Kidney epithelial cell (primary cell): ENCODE measurements at regions not wholly inside any gene's neighbourhood (a gene's known extent, or its start where the extent isn't known, plus 50 kb on each side); places are given as distances from the start of the nearest gene placed in this dataset.

Experiments used
- DNase-seq: peaks from one replicate; pipeline ENCODE4 v3.0.0-alpha.2; 2010; ENCODE audit warnings: low read depth
- H3K27me3 ChIP-seq: 2 replicates; pipeline ENCODE4 v1.6.0; 2011; ENCODE audit warnings: low read length; ENCODE audit not compliant: control insufficient read depth, insufficient read depth
- H3K36me3 ChIP-seq: 2 replicates; pipeline ENCODE4 v1.5.1; 2011; ENCODE audit warnings: low read length; ENCODE audit not compliant: control insufficient read depth, insufficient read depth
- H3K4me3 ChIP-seq: 2 replicates; pipeline ENCODE4 v1.5.1; 2011; ENCODE audit warnings: low read depth, mild to moderate bottlenecking, control low read depth, low read length
- TF ChIP-seq, protein P1 (sequence below): IDR thresholded peaks from 2 replicates; pipeline ENCODE4 v1.5.1; 2011; ENCODE audit warnings: mild to moderate bottlenecking, moderate library complexity, low read length, control low read depth, inconsistent platforms; ENCODE audit not compliant: insufficient read depth, poor library complexity, severe bottlenecking

DNA sequence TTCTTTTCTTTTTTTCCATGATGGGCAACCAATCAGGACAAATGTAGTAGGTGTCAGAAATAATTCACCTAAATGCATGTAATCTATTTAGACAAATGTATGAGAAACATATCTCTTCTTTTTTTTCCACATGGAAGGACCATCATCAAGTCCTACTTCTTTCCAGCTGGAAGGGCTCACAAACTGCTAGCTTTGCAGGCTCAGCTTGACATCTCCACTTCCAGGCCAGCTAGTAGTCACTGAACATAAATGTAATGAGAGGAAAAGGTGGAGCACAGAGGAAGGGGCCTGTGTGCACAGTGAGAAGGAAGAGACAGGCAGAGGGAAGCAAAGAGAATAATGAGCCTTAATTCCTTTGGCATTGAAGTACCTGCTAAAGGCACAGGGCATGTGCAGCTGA is 504.9 kb downstream of the MCTP2 start:
- H3K27me3 ChIP-seq = no peaks in the 10 kb centered on the region
- TF ChIP-seq, protein P1, sequence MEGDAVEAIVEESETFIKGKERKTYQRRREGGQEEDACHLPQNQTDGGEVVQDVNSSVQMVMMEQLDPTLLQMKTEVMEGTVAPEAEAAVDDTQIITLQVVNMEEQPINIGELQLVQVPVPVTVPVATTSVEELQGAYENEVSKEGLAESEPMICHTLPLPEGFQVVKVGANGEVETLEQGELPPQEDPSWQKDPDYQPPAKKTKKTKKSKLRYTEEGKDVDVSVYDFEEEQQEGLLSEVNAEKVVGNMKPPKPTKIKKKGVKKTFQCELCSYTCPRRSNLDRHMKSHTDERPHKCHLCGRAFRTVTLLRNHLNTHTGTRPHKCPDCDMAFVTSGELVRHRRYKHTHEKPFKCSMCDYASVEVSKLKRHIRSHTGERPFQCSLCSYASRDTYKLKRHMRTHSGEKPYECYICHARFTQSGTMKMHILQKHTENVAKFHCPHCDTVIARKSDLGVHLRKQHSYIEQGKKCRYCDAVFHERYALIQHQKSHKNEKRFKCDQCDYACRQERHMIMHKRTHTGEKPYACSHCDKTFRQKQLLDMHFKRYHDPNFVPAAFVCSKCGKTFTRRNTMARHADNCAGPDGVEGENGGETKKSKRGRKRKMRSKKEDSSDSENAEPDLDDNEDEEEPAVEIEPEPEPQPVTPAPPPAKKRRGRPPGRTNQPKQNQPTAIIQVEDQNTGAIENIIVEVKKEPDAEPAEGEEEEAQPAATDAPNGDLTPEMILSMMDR = no peak
- H3K36me3 ChIP-seq = no peaks in the 10 kb centered on the region
- DNase-seq = no peak
- H3K4me3 ChIP-seq = no peak overlapping the region

DNA sequence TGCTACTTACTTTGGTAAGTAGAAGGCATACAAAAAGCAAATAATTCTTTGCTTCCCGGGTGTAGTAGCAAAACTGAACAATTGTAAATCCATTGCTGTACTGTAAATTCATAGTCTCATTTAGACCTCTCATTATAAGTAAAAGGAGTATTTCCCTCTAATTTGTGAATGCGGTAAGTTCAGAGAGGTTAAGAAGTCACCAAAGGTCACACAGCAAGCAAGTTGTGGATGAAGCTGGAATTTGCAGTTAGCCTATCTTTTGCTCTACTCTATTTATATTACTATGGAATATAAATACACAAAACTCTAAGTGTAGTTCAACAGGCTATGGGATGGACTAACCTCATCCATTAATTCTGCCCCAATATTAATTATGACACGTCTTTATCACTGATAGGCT is 508.3 kb downstream of the MCTP2 start:
- TF ChIP-seq, protein P1 = no peak
- Histone ChIP-seq H3K4me3 (no peak overlapping the region), H3K27me3 (no peaks in the 10 kb centered on the region), H3K36me3 (no peaks in the 10 kb centered on the region)
- no peak for DNase-seq

DNA sequence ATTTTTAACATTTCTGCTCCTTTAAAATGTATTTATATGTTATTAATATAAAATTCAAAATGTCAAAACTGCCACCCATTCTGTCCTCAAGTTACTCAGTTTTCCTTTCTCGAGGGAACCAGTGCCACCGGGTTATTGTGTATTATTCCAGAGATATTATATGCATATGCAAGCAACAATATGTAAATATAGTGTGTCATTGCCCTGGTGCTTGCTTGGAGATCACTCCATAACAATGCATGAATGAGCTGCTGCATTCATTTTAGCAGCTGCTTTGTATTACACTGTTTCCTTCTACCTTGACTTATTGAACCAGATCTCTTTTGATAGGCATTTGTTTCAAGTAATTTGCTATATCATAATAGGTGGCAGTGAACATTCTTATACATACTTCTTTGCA is 509.1 kb downstream of the MCTP2 start:
- TF ChIP-seq, protein P1 = no peak
- Histone ChIP-seq H3K36me3 (no peaks in the 10 kb centered on the region), H3K27me3 (no peaks in the 10 kb centered on the region), H3K4me3 (no peak overlapping the region)
- DNase-seq = no peak

DNA sequence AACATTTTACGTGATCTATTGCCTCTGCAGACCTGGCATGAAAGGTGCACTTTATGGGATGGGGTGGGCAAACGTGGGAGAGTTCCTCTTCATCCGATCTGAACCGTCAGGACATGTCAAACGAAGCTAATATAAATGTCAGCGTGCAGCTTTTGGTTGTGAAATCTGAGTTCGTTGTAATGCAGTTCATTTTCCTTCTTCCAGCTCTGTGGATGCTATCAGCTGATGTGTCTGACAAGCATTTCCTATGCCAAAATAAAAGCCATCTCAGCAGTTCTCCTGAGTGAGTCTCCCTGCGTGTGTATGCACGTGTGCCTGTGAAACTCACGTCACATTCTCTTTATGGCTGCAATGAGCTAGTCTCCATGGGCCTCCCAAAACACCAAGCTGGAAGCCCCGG is 512.3 kb downstream of the MCTP2 start:
- no peak overlapping the region for H3K4me3 ChIP-seq
- DNase-seq = no peak
- H3K36me3 ChIP-seq = no peaks in the 10 kb centered on the region
- TF ChIP-seq, protein P1 = no peak
- H3K27me3 ChIP-seq = no peaks in the 10 kb centered on the region

DNA sequence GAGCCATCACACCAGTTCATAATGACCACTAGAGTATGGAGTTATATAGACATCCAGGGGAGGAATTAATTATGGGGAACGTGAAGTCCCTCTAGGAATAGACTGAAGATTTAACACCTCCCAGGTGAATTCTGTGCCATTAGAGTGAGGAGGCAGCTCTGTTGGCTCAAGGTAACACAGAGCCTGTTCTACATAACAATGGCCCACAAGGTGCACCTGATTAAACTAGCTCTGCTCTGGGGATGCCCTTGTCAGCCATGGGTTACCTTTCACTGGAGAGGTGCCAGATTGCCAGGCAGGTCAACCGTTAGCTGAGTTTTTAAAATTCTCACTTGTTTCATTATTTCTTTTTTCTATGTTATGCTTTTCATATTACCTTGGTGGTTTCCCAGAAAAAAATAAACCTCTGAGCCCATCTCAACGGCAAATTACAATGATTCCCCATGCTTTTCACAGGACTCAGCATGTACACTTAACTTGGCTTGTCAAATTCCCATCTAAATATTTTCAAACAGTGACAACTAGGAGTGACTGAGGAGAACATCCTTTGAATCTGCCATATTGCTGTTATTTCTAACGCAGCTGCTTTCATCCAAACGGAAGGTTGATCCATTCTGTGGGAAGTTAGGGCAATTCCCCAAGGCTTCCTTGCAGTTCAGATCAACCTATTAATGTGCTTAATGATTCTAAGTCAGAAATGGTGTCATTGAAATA is 512.9 kb downstream of the MCTP2 start:
- TF ChIP-seq, protein P1 = no peak
- Histone ChIP-seq H3K27me3 (no peaks in the 10 kb centered on the region), H3K36me3 (no peaks in the 10 kb centered on the region), H3K4me3 (no peak overlapping the region)
- no peak for DNase-seq

DNA sequence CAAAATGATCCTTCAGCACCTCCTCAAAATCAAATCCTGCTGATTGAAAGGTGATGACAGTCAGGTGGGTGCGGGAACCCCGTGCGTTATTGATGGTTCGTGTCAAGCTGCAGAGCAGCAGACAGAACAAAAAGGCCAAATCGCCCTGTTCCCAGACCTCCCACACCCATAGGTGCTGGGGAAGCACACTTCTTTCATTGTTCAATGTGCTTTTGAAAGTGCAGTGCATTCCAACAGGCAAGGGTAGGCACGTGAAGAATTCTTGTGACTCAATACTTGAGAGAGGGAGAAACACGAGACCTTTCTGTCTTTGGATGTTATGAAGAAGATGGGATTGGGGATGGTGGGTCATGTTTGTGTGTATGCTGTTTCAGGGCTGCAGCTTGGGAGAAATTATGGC is 514.0 kb downstream of the MCTP2 start:
- H3K27me3 ChIP-seq = no peaks in the 10 kb centered on the region
- TF ChIP-seq, protein P1 = no peak
- no peaks in the 10 kb centered on the region for H3K36me3 ChIP-seq
- no peak overlapping the region for H3K4me3 ChIP-seq
- DNase-seq = no peak
